ENCODE measurements at regions not wholly inside any gene's neighbourhood (a gene's known extent, or its start where the extent isn't known, plus 50 kb on each side); places are given as distances from the start of the nearest gene placed in this dataset.

DNA sequence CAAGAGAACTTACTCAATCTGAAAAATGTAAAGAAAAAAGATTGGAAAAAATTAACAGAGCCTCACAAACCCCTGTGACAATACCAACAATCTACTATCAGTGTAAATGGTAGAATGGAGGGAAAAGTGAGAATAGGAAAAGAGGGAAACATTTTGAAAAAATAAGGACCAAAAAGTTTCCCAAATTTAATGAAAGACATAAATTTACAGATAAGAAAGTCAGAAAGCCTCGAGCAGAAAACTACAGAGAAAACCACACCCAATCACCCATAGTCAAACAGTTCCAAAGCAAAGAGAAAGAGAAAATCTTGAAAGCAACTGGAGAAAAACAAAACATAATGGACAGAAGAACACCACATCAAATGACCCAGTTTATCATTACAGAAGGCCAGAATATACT, 142.7 kb upstream of the DIO3 start:
- no peak for DNase-seq

DNA sequence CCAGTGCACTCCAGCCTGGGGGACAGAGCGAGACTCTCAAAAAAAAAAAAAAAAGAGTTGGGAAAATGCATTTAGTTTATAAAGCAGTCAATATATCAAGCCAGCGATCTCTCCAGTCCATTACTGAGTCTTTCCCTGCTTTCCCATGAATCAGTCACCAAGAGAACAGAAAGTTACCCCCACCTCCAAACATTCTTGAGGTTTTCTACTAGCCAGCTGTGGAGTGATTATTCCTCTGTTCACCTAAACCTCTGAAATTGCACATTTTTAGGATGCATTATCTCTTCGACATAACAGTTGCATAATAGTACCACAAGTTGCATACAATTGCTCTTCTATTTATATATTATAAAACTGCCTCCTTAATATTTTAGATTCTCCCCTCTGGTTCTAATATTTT, 134.8 kb upstream of the DIO3 start:
- DNase-seq = no peak

DNA sequence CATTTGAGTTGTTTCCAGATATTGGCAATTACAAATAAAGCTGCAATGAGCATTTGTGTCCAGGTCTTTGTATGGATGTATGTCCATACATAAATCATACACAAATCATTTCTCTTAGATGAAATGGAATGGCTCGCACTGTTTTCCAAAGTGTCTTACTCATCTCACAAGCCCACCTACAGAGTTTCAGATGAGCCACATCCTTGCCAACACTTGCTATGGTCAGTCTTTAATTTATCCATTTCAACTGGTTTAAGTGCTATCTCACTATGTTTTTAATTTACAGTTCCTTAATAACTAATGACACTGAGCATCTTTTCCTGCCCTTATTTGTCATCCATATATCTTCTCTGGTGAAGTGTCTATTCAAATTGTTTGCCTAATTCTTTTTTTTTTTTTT, 132.9 kb upstream of the DIO3 start:
- no peak for DNase-seq

DNA sequence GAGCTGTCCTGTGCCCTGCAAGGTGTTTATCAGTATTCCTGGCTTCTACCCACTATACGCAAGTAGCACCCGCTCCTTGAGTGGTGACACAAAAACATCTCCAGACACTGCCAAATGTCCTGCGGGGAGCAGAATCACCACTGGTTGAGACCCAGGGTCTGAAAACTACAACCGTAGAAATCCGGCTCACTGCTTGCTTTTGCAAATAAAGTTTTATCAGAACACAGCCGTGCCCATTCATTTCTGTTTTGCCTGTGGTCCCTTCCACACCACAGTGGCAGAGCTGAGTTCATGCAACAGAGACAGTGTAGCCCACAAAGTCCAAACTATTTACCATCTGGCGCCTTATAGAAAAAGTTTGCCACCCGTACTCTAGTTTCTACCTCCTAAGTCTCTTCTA, 125.7 kb upstream of the DIO3 start:
- no peak for DNase-seq

DNA sequence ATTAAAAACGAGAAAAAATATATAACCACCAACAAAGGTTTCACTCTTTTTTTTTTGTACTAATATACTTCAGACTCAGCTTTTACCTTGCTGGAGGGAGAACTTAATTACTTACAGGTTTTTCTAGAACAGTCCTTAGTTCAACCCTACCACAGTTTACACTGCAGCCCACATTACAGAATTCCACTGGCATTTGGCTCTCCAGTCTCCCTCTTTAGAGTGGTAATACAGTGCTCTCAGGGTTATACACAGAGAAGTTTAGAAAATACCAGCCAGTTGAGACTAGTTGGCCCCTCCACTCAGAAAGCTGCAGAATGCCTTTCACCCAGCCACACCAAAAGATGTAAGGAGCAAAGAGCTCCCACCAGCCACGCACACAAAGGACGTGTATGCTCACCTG, 122.3 kb upstream of the DIO3 start:
- DNase-seq = no peak

DNA sequence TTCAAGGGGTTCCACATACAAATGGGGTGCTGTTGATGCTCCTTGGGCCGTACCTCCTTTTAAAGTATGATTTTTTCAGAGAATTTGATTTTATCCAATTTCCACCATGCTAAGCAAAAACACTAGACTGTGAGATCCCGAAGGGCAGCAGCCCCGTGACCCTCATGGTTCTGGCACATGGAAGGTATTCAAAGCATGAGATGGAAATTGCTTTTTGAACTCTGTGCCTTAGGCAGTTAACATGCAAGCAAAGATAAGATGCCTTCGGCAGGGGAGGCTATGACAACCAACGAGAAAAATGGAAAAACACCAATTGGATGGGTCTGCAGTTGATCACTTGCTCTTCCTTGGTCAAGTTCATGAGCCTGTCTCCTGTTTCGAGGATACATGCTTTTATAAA, 120.8 kb upstream of the DIO3 start:
- no peak for DNase-seq

DNA sequence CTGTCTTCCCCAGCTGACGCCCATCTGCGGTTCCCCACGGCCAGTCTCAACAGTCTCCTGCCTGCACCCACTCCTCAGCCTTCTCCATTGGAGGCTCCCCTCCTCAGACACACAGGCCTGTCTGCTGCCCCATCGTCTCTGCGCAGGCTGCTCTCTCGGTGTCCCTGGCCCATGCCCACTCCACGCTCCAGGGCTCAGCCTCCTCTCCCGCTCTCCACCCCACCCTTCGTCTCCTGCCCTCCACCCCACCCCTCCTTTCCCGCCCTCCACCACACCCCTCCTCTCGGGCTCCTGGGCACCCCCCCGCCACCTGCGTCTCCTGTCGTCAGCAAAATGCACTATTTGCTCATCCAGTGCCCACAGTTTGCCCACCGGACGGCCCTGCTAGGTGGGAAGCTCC, 119.6 kb upstream of the DIO3 start:
- no peak for DNase-seq

DNA sequence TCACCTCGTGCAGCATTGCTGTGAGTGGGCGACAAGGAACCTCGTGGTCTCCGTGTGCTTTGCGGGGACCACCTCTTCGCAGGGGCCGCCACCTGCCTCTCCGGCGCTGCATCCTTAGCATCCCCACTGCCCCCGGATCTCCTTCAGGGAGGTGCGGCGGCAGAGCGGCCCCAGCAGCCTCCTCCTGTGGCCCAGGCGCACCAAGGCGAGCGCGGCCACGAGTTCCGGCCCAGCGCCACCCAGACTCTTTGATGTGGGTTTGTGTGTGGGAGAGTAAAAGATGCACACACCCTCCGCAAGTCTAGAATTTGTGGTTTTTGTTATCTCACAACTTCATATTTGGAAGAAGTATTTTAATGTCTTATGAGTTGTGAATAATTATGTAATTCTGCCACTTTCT, 118.8 kb upstream of the DIO3 start:
- no peak for DNase-seq

DNA sequence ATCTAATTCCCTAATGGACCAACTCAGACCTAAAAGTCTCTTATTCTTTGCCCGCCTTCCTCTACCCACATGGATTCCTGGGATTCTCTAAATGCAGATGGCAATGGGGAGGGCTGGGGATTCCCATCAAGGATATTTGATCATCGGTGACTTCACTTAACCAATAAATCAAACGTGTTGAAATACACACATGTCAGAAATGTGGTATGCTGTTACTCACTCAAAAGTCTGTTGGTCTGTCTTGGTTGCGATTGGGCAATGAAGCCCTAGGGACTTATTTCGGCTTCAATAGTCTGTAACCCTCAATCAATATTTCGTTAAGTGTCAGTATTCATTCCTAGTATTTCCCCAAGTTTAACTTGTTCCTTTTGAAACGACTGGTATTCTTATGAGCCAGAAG, 117.2 kb upstream of the DIO3 start:
- no peak for DNase-seq

DNA sequence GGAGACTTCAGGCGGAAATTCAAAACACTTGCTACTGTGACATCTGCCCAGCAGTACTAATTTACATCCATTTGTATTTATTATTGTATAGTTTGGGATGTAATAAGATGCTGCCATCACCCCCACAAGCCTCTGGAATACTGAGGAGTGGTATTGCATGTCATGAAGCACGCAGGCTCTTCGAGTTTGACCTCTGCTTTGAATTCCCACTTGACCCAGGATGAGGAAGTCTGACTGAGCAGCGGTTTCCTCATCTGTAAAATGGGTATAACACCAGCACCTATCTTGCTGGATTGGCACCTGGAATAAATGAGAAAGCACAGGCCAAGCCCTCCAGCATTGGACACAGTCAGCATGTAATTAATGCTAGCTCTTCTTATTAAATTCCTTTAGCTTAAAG, 116.0 kb upstream of the DIO3 start:
- DNase-seq = no peak

DNA sequence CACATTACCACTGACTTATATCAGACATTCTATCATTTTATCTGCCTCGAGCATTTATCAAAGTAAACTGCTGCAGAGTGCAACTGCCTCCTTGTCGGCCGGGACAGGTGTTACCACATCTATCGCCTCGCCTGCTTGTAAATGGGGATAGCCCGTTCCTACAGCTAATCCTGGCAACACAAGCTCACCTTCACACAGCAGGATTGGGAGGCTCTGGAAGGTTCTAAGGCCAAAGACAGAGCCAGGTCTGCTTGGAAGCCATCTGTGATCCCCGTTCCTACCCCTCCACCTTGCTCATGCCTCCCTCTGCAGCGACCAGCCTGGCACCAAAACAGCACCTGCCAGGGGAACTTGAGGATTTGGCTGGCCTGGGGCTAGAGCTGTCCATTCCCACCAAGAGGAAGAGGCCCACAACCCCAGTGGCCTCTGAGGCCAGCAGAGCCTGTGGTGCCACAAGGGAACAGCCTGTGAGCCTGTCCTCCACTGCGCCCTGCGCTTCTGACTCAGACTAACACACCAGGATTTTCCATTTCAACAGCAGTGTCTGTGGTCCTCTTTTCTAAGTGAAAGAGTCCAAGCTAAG, 114.8 kb upstream of the DIO3 start:
- no peak for DNase-seq

DNA sequence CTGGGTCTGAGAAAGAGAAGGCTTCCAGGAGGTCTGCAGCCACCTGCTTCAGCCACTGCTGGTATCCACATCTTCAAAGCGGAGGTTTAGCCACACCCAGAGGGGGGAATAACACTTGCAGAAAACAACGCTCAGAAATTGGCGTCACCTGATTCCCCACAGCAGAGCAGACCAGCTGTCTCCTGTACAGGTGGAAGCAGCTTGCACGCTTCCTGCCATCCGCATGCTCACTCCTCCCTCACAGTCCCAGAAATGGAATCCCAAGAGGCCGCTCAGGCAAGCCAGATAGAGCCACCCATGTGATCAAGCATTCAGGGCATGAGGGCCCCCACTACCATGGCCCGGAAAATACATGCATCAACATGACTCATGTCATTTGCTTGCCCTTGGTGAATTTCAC, 112.2 kb upstream of the DIO3 start:
- DNase-seq = no peak

DNA sequence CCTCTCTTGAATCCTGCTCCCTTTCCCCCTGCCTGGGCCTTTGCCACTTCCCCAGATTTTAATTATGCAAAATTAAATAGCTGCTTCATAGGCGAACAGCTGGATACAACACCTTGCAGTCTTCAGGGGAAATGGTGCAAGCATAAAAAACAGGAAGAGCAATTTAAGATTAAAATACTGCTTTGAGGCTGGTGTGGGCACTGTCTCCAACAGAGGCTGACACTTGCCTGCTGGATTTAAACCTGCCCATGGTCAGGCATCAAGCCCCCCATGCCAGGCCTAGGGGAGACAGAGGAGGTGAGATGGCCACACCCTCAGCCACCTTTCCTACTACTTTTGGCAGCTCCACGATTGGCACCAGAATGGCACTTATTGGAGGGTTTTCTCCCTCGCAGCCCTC, 110.1 kb upstream of the DIO3 start:
- DNase-seq = no peak

DNA sequence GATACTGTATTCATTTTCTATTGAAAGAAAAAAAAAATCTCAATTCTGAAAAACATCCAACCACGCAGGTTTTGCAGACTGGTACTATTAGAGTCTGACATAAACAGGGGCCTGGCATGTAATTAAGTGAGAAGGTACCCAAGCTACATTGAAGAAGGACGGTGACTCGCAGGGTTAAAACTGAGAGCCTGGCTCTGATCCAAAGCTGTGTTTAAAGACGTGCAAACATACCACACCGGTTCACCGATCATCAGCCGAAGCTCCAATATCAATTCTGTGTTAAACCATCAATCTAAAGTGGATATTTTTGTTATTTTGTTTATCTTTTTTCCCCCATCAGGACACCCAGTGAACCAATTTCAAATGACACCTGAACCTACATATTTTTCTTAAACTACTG, 108.1 kb upstream of the DIO3 start:
- DNase-seq = no peak

DNA sequence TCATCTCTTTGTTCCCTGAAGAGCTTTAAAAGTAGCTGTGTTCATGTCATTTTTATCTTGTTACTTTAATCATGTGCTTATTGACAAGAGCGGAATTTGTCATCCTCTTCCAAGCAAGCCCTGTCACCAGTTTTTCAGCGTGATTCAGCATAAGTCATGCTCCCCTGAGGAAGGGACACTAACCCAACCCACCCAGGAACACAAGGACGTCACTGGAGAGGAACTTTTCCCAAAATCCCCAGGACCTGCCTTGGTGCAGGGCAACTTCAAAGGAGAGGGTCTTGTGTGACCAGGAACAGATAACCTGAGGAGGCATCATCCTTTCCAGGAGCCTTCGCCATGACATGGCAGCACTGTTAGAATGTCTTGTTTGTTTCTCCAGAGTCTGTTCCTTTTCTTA, 107.1 kb upstream of the DIO3 start:
- no peak for DNase-seq

DNA sequence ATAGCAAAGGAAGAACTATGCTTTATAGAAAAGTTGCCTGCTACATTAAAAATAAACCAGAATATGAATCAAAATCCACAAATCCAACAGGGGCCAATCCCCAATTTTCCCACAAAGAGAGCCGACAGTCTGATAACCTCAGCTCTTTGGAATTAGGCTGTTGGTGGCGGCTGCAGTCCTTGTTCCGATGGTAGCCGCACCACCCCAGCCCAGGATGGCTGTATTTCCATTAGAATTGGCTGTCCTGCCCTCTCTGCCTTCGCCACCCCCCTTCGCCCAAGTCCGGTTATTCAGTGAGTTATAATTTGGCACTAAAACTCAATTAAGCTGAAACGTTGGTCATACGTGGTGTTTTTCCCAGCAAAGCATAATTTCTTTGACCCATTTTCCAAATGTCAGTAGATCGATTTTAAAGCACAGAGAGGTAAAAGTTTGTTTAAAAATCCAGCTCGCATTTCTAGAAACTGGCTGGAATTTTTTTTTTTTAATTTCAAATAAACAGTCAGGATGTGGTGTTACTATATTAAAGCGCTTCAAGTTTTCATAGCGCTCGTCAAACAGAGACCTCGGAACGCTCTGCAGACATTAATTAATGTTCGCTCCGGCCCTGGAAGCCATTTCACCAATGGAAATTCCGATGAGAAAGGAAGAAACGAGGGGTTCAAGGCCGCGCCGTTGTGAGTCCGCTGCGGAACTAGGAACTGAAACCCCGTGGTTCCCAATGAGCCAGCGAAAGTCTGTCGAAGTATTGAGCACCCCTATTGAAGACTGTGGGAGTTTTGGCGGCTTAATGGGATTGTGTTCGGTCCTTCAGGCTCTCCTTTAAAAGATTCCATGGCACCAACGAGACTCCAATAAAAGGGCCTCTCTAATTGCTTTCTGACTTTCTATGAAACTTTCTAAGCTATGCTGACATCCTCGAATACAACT, 104.8 kb upstream of the DIO3 start:
- no peak for DNase-seq

DNA sequence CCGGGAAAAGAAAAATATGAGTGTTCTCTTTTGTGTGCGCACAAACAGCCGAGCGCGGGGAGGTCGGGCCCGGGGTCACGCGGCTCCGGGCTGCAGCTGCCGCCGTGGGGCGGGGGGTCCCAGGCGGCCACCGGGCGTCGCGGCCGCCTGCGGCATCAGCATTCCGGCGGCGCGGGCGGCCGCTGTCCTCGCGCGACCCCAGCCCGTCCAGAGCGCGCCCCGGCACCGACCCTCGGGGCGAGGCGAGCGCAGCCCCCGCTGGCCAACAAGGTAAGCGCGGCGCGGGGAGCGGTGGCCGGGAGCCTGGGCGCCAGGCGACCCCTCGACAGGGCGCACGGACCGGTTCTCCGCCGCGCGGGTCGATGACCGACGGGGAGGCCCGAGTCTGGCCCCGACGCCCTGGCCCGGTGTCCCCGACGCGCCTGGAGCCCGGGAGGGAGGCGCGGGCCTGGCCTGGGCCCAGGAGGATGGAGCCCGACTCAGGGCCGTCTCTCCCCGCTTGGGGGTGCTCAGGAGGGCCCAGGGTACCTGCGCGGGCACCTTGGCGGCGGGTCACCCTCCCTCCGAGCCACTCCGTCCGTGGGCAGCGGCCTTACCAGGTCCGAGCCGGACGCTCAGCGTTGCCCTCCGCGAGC, 103.9 kb upstream of the DIO3 start:
- no peak for DNase-seq

DNA sequence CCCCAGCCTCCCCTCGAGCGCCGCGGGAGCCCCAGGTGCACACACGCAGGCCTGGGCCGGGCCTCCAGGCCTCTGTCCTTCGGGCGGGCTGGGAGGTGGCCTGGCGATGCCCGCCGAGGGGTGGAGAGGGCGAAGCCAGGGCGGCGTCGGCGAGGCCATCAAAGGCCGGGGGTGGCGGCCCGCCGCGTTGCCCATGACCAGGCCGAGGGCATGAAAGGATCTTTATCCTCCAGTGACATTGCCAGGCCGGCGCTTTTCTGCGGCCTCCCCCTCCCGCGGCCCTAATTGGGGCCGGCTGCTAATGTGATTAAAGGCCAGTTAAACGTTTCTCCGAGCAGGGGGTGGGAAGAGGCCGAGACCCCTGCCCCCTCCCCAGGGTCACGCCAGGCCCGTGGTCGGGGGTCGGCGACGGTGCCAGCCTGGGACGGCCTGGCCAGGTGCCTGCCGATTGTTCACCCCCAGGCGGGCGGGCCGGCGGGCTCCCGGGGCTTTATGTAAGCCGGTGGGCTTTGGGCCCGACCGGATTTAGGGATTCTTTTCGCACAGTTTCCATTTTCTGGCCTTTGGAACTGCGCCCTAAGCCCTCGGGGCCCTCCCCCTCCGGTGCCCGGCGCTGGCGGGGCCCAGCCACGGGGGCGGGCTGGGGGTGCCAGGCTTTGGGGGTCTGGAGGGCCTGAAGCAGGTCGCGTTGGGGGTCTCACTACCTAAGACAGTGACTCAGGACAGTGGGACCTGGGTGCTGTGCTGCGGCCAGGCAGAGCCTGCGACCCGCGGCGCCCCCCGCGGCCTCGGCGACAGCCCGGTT, 103.2 kb upstream of the DIO3 start:
- DNase-seq = no peak

DNA sequence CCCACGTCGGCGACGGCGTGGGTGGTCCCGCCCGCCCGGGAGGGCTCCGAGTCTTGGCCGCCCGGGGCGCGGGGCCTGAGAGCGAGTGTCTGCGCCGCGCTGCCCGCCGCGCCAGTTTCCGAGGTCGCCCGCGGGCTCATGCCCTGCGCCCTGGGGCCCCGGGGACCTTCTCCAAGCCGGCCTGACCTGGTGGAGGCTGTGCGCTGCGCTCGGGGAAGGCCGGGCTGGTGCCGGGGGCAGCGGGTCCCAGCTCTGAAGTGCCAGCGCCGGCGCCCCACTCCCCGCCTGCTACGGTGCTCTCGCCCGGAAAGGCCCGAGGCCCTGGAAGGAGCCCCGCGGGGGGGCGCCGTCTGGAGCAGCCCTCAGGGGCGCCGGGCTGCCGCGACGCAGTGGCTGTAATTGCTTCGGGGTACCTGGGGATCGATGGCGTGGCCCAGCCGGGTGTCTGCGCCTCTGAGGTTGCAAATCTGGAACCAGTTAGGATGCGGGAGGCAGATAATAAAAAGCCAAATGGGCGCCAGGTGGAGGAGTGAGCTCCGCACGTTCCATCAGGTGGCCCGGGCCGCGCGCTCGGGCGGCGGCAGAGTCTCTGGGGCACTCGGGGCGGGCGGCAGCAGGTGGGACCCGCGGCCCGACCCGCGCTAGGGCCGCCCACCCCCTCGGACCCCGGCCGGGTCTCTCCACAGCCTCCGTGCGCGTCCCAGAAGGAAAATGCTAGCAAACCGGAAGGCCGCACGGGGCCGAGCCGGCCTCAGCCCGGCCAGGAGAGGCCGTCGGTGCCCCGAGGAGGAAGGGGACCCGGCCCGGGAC, 102.3 kb upstream of the DIO3 start:
- no peak for DNase-seq

DNA sequence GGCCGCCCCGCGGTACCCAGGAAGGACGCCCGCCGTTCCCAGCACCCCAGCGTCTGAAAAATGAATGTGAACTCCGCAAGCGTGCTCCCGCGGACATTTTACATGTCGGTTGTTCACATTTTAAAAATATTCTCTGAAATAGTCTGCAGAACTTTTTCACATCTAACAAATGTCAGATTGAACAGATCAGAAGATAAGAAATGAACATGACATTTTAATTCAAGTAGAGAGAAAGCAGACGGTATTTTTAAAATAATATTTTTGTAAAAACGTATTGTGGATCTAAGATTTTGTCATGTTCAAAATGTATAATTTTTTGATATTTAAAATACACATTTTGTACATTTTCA, 101.8 kb upstream of the DIO3 start:
- no peak for DNase-seq

DNA sequence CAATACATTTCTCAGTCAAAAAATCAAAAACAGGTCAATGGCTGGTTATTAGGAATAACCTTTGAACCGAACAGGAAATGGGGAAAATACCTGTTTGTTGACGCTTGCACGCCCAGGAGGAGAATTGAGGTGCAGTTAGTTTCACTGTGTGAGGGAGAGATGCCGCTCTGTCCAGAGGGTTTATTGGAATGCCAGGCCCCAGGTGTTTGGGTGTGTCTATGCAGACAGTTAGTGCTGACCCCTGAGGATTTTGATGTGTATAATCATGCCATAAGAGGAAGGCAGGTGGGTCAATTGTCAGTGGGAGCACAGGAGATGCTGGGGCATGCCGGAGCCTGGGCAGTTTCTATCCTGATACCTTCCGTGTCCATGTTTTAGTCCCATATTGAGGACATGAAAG, 100.8 kb upstream of the DIO3 start:
- DNase-seq = no peak

DNA sequence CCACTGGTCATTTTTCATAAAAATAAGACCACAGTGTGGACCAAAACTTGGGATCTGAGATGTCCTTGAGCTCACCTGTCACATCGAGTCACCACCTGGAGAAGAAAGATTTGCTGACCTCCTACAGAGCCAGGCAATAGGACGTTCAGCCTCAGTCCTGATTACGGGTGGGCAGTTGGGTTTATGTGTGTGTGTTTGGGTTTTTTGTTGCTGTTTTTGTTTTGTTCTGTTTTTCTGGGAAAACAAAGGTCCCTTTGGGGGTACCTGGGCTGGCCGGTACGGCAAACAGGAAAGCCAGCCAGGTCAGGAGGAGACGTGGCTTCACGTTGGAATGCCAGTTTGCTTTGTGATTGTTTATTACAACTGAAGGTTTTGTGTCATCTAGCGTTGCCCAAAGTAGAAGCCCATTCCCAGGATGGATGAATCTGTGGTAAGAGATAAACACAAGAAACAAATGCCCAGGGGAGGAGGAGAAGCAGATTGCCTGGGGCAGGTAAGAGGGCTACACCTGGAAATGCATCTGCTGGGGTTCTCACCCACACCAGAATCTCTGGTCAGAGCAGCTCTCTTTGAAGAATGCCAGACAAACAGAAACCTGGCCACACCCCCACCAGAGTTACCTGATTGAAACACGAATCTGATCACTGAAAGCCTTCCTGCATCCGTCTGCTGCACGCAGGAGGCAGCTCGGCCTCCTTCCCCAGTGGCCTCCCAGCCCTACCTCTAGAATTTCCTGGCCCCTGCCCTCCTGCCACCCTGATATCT, 100.1 kb upstream of the DIO3 start:
- no peak for DNase-seq

Data from cerebellar nuclear complex (tissue), 1 donor.